Stimulated activated naive CD8-positive, alpha-beta T cell treated with anti-CD3 and anti-CD28 coated beads, Interleukin-15, amount 100 ng/mL, for 72 hours (primary cell): ENCODE measurements at regions not wholly inside any gene's neighbourhood (a gene's known extent, or its start where the extent isn't known, plus 50 kb on each side); places are given as distances from the start of the nearest gene placed in this dataset.
A peak's percentile ranks its signal among the peaks of the same experiment; 100 is the strongest.
"Not testable (repeated sequence)": the region's sequence is repeated elsewhere in the genome, so short reads cannot be mapped to it uniquely, and the experiment has no call there.

Experiments used
- ATAC-seq: fragments of 150-1000 bp; cut with Tn5 transposase; 2 replicates; pipeline ENCODE4 v1.10.0; 2021; ENCODE audit warnings: mild to moderate bottlenecking, moderate library complexity
- DNase-seq, 2 donors: peaks; one replicate each; pipeline ENCODE4 v3.0.0; 2021 to 2022
- H3K27ac Mint-ChIP-seq, 2 donors: one replicate each; pipeline ENCODE4 v1.8.0; 2022; ENCODE audit warnings: mild to moderate bottlenecking in 2 of 2, mixed read lengths in 2 of 2, moderate library complexity in 2 of 2
- H3K27me3 Mint-ChIP-seq: one replicate; pipeline ENCODE4 v1.8.0; 2022; ENCODE audit warnings: mixed read lengths
- H3K4me1 Mint-ChIP-seq: one replicate; pipeline ENCODE4 v1.8.0; 2022; ENCODE audit warnings: mild to moderate bottlenecking, mixed read lengths
- H3K4me3 Mint-ChIP-seq, 2 donors: one replicate each; pipeline ENCODE4 v1.8.0; 2022; ENCODE audit warnings: mild to moderate bottlenecking in 2 of 2, mixed read lengths in 2 of 2, moderate library complexity in 1 of 2
- H3K9me3 Mint-ChIP-seq, 2 donors: one replicate each; pipeline ENCODE4 v1.8.0; 2022; ENCODE audit warnings: mixed read lengths in 2 of 2

DNA sequence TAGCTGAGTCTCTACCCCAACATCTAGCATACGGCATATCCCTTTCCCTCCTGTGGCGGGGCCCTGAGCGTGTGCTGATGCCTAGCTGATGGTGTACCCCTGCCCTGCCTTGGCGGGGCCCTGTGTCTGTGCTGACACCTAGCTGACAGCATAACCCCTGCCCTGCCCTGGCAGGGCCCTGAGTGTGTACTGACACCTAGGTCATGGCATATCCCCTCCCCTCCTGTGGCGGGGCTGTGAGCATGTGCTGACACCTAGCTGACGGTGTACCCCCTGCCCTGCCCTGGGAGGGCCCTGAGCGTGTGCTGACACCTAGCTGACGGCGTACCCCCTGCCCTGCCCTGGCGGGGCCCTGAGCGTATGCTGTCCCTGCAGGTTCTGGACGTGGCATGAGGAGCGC lies 414.0 kb upstream of the AMELY start:
- no peaks in the 10 kb centered on the region for H3K27me3 Mint-ChIP-seq
- no peaks in the 10 kb centered on the region for H3K9me3 Mint-ChIP-seq
- peak overlapping the region; percentile 42 to 100 for H3K27ac Mint-ChIP-seq
- peak in 1 of 2 donors; percentile 34 for DNase-seq
- peaks cover 76% of the 10 kb centered on the region for H3K4me1 Mint-ChIP-seq
- ATAC-seq, result peak; percentile 56
- H3K4me3 Mint-ChIP-seq, result peak overlapping the region; percentile 62 to 81

DNA sequence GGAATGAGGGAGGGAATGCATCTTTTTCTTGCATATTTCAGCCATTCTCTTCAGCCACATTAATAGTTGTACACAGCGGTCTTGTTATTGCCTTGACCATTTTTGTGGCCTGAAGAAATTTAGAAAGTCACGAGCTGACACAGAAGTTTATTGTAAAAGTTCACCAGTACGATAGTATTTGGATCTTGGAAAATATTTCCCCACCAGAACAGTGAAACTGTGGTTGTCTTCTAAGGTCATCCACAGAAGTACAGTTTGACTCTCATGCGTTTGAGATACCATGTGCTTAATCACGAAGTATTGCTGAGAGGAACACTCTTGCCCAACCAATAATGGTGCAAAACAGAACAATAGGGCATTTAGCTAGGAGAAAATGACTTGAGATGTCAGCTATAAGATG lies 409.2 kb upstream of the AMELY start:
- Mint-ChIP-seq H3K27ac (no peak overlapping the region), H3K4me1 (peaks cover 91% of the 10 kb centered on the region), H3K9me3 (no peaks in the 10 kb centered on the region), H3K4me3 (no peak overlapping the region), H3K27me3 (no peaks in the 10 kb centered on the region)
- no peak for DNase-seq
- no peak for ATAC-seq

DNA sequence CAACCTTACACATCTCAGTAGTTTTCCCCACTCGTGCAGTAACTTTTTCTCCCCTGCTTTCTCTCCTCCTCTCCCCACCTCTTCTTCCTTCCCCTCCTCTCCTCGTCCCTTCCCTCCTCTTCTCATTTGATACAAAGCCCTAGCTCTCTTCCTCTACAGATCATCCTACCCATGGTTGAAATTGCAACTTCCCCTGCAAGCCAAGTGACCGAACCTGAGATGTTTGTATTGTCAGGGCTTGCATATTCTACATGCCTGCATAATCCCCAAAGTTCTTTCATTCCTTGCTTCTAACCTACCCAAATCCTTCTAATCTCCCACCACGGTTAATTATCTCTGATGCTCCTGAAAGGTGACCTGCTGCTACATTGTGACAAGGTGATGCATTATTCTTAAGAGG lies 408.6 kb upstream of the AMELY start:
- H3K9me3 Mint-ChIP-seq, ATAC-seq, H3K27me3 Mint-ChIP-seq, DNase-seq, H3K4me3 Mint-ChIP-seq: not testable (repeated sequence)
- Mint-ChIP-seq H3K4me1 (peaks cover 86% of the 10 kb centered on the region), H3K27ac (peak overlapping the region in 1 of 2 donors; percentile 92)

DNA sequence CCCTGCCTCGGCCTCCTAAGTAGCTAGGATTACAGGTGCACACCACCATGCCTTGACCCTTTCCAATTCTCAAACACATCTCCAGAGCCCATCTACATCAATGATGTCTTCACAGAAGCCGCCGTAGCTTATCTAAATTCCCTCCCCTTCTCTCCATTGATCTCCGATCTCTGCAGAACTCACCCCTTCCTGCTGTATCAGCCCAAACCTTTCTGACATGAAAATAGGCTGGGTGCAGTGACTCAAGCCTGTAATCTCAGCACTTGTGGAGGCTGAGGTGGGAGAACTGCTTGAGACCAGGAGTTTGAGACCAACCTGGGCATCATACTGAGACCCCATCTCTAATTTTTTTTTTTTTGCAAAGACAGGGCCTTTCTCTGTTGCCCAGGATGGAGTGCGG lies 406.6 kb upstream of the AMELY start:
- H3K9me3 Mint-ChIP-seq, result no peaks in the 10 kb centered on the region
- H3K27ac Mint-ChIP-seq, result peak overlapping the region; percentile 77 to 89
- peak; percentile 50 for ATAC-seq
- peak overlapping the region; percentile 31 to 58 for H3K4me3 Mint-ChIP-seq
- no peak for DNase-seq
- H3K4me1 Mint-ChIP-seq, result peaks cover 75% of the 10 kb centered on the region
- no peaks in the 10 kb centered on the region for H3K27me3 Mint-ChIP-seq

DNA sequence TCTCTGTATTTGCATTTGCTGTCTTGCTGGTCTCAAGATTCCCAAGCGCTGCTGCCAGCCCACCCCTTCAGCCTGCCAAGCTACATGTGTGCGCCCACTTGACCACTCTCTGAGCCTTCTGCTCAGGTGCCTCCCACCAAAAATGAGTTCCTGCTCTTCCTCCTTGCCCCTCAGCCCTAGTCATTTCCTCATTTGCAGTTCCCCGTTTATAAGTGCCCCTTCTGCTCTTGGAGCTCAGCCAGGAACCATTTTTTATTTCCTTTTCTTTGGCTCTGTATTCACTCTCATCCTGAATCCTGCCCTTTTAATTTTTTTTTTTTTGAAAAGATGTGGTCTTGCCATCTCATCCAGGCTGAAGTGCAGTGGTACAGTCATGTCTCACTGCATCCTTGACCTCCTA lies 406.0 kb upstream of the AMELY start:
- no peak for ATAC-seq
- H3K27ac Mint-ChIP-seq, result peak overlapping the region; percentile 59 to 77
- no peak for DNase-seq
- no peaks in the 10 kb centered on the region for H3K9me3 Mint-ChIP-seq
- no peaks in the 10 kb centered on the region for H3K27me3 Mint-ChIP-seq
- peaks cover 72% of the 10 kb centered on the region for H3K4me1 Mint-ChIP-seq
- H3K4me3 Mint-ChIP-seq, result peak overlapping the region; percentile 31 to 58

DNA sequence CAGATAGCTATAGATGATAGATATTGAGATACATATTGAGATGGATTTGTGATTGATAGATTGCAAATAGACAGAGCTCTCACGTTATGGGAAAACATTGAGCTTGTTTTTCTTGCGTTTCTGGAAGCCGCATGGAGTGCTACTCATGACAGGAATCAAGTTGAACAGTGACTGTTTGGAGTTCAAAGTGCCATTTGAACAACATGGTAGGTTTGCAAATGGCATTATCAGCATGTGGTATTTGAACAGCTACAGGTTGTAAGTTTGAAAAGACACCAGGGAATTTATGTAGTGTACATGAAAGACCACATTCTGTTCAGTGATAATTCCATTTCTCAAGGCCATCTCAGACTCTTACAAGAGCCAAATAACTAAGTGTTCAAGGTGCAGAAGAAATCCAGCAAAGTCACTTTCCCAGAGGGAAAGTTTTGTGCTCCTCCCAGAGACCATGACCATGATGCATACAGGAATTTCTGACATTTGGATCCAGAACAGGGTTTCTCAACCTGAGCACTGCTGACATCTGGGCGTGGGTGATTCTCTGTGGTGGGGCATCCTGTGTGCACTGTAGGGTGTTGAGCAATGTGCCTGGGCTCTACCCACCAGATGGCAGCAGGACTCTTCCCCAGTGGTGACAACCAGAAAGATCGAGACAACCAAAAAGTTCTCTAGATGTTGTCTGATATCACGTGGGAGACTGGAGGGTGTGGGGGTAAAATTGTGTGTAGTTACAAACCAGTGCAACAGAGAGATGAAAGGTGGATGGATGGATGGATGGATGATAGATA lies 399.1 kb upstream of the AMELY start:
- Mint-ChIP-seq H3K27me3 (no peaks in the 10 kb centered on the region), H3K27ac (peak overlapping the region in 1 of 2 donors; percentile 95), H3K4me1 (peaks cover 32% of the 10 kb centered on the region), H3K9me3 (no peaks in the 10 kb centered on the region), H3K4me3 (peak overlapping the region in 1 of 2 donors; percentile 31)
- peak; percentile 45 to 83 for DNase-seq
- ATAC-seq, result peak; percentile 100

DNA sequence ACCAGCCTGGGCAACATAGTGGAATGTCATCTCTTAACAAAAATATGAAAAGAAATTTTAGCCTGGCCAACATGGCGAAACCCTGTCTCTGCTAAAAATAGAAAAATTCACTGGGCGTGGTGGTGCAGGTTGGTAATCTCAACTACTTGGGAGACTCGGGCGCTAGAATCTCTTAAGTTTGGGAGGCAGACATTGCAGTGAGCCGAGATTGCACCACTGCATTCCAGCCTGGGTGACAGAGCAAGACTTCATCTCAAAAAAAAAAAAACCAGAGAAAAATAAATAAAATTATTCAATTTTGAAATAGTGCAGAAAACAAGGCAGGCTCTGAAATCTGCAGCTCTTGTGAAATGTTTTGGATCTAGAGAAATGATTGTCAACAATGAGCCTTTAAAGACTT lies 397.3 kb upstream of the AMELY start:
- H3K27me3 Mint-ChIP-seq, result no peaks in the 10 kb centered on the region
- no peak overlapping the region for H3K27ac Mint-ChIP-seq
- no peaks in the 10 kb centered on the region for H3K9me3 Mint-ChIP-seq
- DNase-seq (no peak), ATAC-seq (no peak)
- H3K4me3 Mint-ChIP-seq, result no peak overlapping the region
- H3K4me1 Mint-ChIP-seq, result peaks cover 40% of the 10 kb centered on the region

DNA sequence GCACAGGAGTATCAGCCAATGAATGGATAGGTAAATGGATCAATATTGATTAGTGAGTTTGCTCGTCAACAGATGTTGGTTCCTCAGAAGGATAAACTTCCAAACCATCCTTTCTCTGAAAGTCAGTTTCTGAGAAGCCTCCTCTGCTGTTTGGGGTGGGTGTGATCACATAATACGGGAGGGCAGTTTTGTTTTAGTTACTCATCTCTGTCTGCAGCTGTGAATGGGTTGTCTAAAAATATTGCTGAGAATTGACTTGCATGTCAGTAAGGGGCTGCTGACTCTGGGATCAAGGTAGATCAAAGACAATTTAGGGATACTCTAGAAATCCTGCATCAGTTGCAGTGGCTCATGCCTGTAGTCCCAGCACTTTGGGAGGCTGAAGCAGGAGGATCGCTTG lies 390.8 kb upstream of the AMELY start:
- no peak for ATAC-seq
- no peaks in the 10 kb centered on the region for H3K27me3 Mint-ChIP-seq
- peaks cover 57% of the 10 kb centered on the region for H3K4me1 Mint-ChIP-seq
- no peak for DNase-seq
- H3K4me3 Mint-ChIP-seq, result no peak overlapping the region
- peak overlapping the region; percentile 89 to 91 for H3K27ac Mint-ChIP-seq
- H3K9me3 Mint-ChIP-seq, result no peaks in the 10 kb centered on the region

DNA sequence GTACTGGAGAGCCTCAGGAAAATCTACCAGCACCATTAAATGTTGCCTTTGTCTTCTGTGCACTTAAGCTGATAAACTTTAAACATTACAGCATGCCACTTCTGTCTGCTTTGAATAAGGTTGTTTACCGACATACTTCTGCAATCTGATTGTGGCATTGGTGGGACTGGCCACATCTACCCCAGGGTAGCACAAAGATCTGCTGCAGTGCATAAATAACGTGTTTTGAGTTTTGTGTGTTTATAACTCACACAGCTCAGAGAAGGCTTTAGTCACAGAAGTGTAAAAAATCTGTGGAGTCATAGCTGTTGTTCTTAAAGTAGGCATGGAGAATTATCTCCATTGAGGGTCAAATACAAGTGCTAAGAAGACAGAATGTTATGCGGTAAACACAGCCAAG lies 388.4 kb upstream of the AMELY start:
- Mint-ChIP-seq H3K27ac (peak overlapping the region in 1 of 2 donors; percentile 29), H3K4me1 (peaks cover 58% of the 10 kb centered on the region), H3K4me3 (peak overlapping the region in 1 of 2 donors; percentile 5), H3K27me3 (no peaks in the 10 kb centered on the region), H3K9me3 (no peaks in the 10 kb centered on the region)
- no peak for DNase-seq
- peak; percentile 63 for ATAC-seq

DNA sequence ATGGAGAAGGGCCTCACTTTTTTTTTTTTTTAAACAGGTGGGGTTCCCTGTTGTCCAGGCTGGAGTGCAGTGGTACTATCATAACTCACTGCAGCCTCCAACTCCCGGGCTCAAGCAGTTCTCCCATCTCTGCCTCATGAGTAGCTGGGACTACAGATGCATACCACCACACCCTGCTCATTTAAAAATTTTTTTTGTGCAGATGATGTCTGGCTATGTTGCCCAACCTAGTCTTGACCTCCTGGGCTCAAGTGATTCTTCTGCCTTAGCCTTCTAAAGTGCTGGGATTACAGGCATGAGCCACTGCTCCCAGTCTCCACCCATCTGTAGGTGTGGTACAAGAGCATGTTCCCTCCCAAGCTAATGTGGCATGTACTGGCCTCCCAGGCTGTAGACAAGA lies 380.6 kb upstream of the AMELY start:
- H3K4me1 Mint-ChIP-seq, result peaks cover 46% of the 10 kb centered on the region

DNA sequence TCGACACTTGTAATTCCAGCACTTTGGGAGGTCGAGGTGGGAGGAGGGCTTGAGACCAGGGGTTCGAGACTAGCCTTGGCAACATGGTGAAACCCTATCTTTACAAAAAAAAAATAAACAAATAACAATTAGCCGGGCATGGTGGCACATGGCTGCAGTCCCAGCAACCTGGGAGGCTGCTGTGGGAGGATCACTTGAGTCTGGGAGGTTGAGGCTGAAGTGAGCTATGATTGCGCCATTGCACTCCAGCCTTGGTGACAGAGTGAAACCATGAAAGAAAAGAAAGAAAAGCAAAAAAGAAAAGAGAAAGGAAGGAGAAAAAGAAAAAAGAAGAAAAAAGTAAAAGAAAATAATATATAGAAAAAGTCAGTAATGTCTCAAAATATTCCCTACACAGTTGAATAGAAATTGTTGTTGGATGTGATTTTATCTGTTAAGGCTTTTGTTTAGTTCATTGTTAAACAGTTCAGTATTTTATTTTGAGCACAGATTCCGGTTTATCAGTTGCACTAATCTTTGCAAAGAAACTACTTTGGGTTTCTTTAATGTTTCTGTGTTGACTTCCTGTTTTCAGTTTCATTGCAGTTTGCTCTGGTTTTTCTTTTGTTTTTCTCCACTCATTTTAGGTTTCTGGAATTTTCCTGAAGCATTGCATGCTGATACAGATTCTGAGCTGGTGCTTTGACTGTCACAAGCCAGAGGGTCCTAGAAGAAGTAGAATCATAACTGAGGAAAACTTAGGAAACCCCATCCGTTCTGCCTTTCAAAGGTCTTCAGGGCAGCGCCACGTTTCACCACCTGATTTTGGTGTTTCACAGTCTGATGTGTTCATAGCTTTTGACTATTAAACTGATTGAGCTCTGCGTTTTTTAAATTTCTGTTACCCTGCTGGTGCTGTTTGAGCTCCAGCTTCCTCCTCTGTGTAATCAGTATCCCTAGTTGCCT lies 378.6 kb upstream of the AMELY start:
- no peaks in the 10 kb centered on the region for H3K9me3 Mint-ChIP-seq
- peak; percentile 75 for ATAC-seq
- peak overlapping the region; percentile 73 to 81 for H3K4me3 Mint-ChIP-seq
- H3K27ac Mint-ChIP-seq, result peak overlapping the region; percentile 86 to 97
- peak in 1 of 2 donors; percentile 24 for DNase-seq
- H3K27me3 Mint-ChIP-seq, result no peaks in the 10 kb centered on the region
- peaks cover 54% of the 10 kb centered on the region for H3K4me1 Mint-ChIP-seq

More for the DNA sequence above, 380.6 kb upstream of the AMELY start:
- no peaks in the 10 kb centered on the region for H3K27me3 Mint-ChIP-seq
- no peak for ATAC-seq
- H3K4me3 Mint-ChIP-seq, result no peak overlapping the region
- peak overlapping the region; percentile 63 to 69 for H3K27ac Mint-ChIP-seq
- DNase-seq, result no peak
- H3K9me3 Mint-ChIP-seq, result no peaks in the 10 kb centered on the region

DNA sequence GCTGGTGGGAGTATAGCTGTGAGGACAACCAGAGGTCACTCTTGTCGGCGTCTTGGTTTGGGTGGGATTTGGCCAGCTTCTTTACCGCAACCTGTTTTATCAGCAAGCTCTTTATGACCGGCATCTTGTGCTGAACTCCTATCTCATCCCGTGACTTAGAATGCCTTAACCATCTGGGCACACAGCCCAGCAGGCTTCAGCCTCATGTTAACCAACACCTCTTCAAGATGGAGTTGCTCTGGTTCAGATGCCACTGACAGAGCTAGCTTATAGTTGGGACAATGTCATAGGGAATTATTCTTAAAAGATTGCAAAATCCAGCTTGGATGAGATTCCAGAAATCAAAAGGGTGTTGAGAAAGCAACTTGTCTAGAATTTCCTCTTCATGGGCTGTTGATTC lies 377.1 kb upstream of the AMELY start:
- no peaks in the 10 kb centered on the region for H3K9me3 Mint-ChIP-seq
- no peaks in the 10 kb centered on the region for H3K27me3 Mint-ChIP-seq
- no peak for DNase-seq
- H3K27ac Mint-ChIP-seq, result peak overlapping the region in 1 of 2 donors; percentile 92
- peaks cover 63% of the 10 kb centered on the region for H3K4me1 Mint-ChIP-seq
- no peak for ATAC-seq
- no peak overlapping the region for H3K4me3 Mint-ChIP-seq

DNA sequence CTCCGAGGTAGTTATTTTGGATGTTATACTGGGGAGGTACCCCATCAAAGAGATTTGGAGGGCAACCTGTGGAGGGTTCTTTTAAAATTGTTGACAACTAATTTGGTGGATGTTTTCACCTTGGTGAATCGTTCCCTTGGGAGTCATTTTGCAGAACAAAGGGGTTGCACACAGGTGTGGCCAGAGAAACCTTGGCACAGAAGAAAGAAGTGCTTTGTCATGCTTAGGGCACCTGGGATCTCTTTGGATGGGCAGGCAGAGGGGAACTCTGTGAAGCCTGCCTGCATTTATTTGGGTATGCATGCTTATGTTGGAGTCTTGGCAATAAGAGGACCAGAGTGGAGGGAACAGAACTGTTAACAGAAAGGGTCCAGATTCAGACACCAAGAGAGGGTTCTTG lies 376.4 kb upstream of the AMELY start:
- not testable (repeated sequence) for H3K4me3 Mint-ChIP-seq, DNase-seq, H3K27me3 Mint-ChIP-seq, H3K9me3 Mint-ChIP-seq, ATAC-seq
- Mint-ChIP-seq H3K4me1 (peaks cover 70% of the 10 kb centered on the region), H3K27ac (peak overlapping the region; percentile 62 to 83)

DNA sequence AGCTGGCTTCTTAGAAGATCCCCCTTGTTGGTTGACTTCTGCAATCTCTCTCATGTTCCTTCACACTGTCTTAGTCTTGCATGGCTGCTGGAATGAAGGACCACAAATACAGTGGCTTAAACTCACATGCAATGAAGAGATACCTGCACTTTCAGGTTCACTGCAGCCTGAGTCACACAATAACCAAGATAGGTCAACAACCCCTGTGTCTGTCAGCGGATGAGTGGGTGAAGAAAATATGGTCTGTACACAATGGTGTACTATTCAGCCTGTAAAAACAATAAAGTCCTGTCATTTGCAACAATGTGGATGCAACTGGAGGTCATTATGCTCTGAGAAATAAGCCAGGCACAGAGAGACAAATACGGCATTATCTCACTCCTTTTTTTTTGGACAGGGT lies 373.8 kb upstream of the AMELY start:
- H3K27me3 Mint-ChIP-seq, result no peaks in the 10 kb centered on the region
- DNase-seq, result no peak
- H3K27ac Mint-ChIP-seq, result peak overlapping the region in 1 of 2 donors; percentile 84
- no peaks in the 10 kb centered on the region for H3K9me3 Mint-ChIP-seq
- ATAC-seq, result peak; percentile 30
- no peak overlapping the region for H3K4me3 Mint-ChIP-seq
- peaks cover 69% of the 10 kb centered on the region for H3K4me1 Mint-ChIP-seq

DNA sequence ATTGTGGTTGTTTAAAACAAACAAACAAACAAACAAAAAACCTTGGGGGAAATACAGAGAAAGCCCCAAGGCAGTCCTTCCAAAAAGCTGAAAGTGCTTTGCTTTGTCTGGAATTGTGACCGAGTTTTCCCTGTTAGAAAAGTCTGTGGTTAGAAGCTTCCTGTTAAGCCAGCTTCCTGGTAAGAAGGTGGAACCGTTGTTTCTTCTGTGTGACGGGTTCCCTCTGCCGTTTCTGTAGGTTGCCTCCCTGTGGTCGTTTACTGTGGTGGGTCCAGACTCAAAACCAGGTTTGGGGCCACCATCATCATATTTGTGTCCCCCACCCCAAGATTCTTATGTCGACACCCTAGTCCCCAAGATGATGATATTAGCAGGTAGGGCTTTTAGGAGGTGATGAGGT lies 371.4 kb upstream of the AMELY start:
- no peak for ATAC-seq
- Mint-ChIP-seq H3K9me3 (no peaks in the 10 kb centered on the region), H3K27ac (peak overlapping the region in 1 of 2 donors; percentile 86), H3K27me3 (no peaks in the 10 kb centered on the region), H3K4me1 (peaks cover 69% of the 10 kb centered on the region), H3K4me3 (peak overlapping the region in 1 of 2 donors; percentile 28)
- DNase-seq, result no peak
